MM.1S (cell line): ENCODE measurements at regions not wholly inside any gene's neighbourhood (a gene's known extent, or its start where the extent isn't known, plus 50 kb on each side); places are given as distances from the start of the nearest gene placed in this dataset.

Experiments
- DNase-seq: peaks from one replicate; pipeline ENCODE4 v3.0.0-alpha.2; 2015
- H2AFZ ChIP-seq: fragments of 300-600 bp; sonication (generic); 2 replicates; pipeline ENCODE4 v1.6.0; 2016; ENCODE audit warnings: antibody characterized with exemption, low read length
- H3F3A ChIP-seq: fragments of 300-600 bp; sonication (generic); 2 replicates; pipeline ENCODE4 v1.6.1; 2016; ENCODE audit warnings: mild to moderate bottlenecking, antibody characterized with exemption, low read length, moderate library complexity, mixed read lengths; ENCODE audit not compliant: insufficient read depth
- H3K27ac ChIP-seq: fragments of 300-600 bp; sonication (generic); 2 replicates; pipeline ENCODE4 v1.5.1; 2016; ENCODE audit warnings: mild to moderate bottlenecking, low read length
- H3K27me3 ChIP-seq: fragments of 300-600 bp; sonication (generic); replicated peaks from 2 replicates; pipeline ENCODE4 v1.6.0; 2016; ENCODE audit warnings: low read length; ENCODE audit not compliant: insufficient read depth
- H3K36me3 ChIP-seq: fragments of 300-600 bp; sonication (generic); replicated peaks from 2 replicates; pipeline ENCODE4 v1.6.1; 2016; ENCODE audit warnings: mild to moderate bottlenecking, low read length, mixed read lengths; ENCODE audit not compliant: insufficient read depth
- H3K4me1 ChIP-seq: fragments of 300-600 bp; sonication (generic); 2 replicates; pipeline ENCODE4 v1.6.1; 2016; ENCODE audit warnings: low read length, mixed read lengths
- H3K4me2 ChIP-seq: fragments of 300-600 bp; sonication (generic); 2 replicates; pipeline ENCODE4 v1.6.0; 2016; ENCODE audit warnings: low read depth, low read length
- H3K4me3 ChIP-seq: fragments of 300-600 bp; sonication (generic); 2 replicates; pipeline ENCODE4 v1.5.1; 2016; ENCODE audit warnings: low read length, mixed read lengths
- H3K79me2 ChIP-seq: fragments of 300-600 bp; sonication (generic); 2 replicates; pipeline ENCODE4 v1.6.1; 2016; ENCODE audit warnings: mixed run types, low read length, mixed read lengths
- H3K9ac ChIP-seq: fragments of 300-600 bp; sonication (generic); 2 replicates; pipeline ENCODE4 v1.6.1; 2016; ENCODE audit warnings: low read length, mixed read lengths
- H3K9me2 ChIP-seq: fragments of 300-600 bp; sonication (generic); replicated peaks from 2 replicates; pipeline ENCODE4 v1.6.1; 2016; ENCODE audit warnings: mild to moderate bottlenecking, low read length, mixed read lengths; ENCODE audit not compliant: insufficient read depth
- H3K9me3 ChIP-seq: fragments of 300-600 bp; sonication (generic); replicated peaks from 2 replicates; pipeline ENCODE4 v1.6.1; 2016; ENCODE audit warnings: mild to moderate bottlenecking, low read length, mixed read lengths; ENCODE audit not compliant: insufficient read depth
- H4K20me1 ChIP-seq: fragments of 300-600 bp; sonication (generic); 2 replicates; pipeline ENCODE4 v1.6.1; 2016; ENCODE audit warnings: mild to moderate bottlenecking, low read length, moderate library complexity, mixed read lengths; ENCODE audit not compliant: insufficient read depth
- CTCF ChIP-seq: fragments of 300-600 bp; sonication (generic); IDR thresholded peaks from 2 replicates; pipeline ENCODE4 v1.5.1; 2016; ENCODE audit warnings: antibody characterized with exemption, low read length, mixed read lengths
- EZH2 ChIP-seq: fragments of 300-600 bp; sonication (generic); optimal IDR thresholded peaks from 2 replicates; pipeline ENCODE3; 2017; ENCODE audit warnings: low read depth, mild to moderate bottlenecking, antibody characterized with exemption, low read length, mixed read lengths
- EZH2phosphoT487 ChIP-seq: fragments of 300-600 bp; sonication (generic); IDR thresholded peaks from 2 replicates; pipeline ENCODE4 v1.6.1; 2018; ENCODE audit warnings: antibody characterized with exemption, low read length

GRCh38 chr20:17835934-17836300 lies 132.7 kb downstream of the SNX5 start:
- H3K79me2 ChIP-seq: no peaks in the 10 kb centered on the region
- H3K9me2 ChIP-seq: no peaks in the 10 kb centered on the region
- H3K4me1 ChIP-seq: no peaks in the 10 kb centered on the region
- H3K27ac ChIP-seq: no peak overlapping the region
- TF ChIP-seq CTCF (no peak), EZH2phosphoT487 (no peak), EZH2 (no peak)
- DNase-seq: no peak
- H2AFZ ChIP-seq: no peak overlapping the region
- no peaks in the 10 kb centered on the region for H4K20me1 ChIP-seq
- no peak overlapping the region for H3K4me3 ChIP-seq
- no peak overlapping the region for H3K9ac ChIP-seq
- no peaks in the 10 kb centered on the region for H3K36me3 ChIP-seq
- no peaks in the 10 kb centered on the region for H3K9me3 ChIP-seq
- H3F3A ChIP-seq: no peaks in the 10 kb centered on the region
- H3K4me2 ChIP-seq: no peak overlapping the region
- no peaks in the 10 kb centered on the region for H3K27me3 ChIP-seq

- TF ChIP-seq EZH2 (no peak), CTCF (no peak), EZH2phosphoT487 (no peak)
- Histone ChIP-seq H3K27ac (no peak overlapping the region), H3K9me2 (no peaks in the 10 kb centered on the region), H3K4me3 (no peak overlapping the region), H3K79me2 (no peaks in the 10 kb centered on the region), H3K4me1 (no peaks in the 10 kb centered on the region), H3F3A (no peaks in the 10 kb centered on the region), H2AFZ (no peak overlapping the region), H4K20me1 (no peaks in the 10 kb centered on the region), H3K9me3 (no peaks in the 10 kb centered on the region), H3K4me2 (no peak overlapping the region), H3K9ac (no peak overlapping the region), H3K27me3 (no peaks in the 10 kb centered on the region), H3K36me3 (no peaks in the 10 kb centered on the region)
- no peak for DNase-seq
Observed at GRCh38 chr20:17835240-17835933, 133.2 kb downstream of the SNX5 start.

DNA sequence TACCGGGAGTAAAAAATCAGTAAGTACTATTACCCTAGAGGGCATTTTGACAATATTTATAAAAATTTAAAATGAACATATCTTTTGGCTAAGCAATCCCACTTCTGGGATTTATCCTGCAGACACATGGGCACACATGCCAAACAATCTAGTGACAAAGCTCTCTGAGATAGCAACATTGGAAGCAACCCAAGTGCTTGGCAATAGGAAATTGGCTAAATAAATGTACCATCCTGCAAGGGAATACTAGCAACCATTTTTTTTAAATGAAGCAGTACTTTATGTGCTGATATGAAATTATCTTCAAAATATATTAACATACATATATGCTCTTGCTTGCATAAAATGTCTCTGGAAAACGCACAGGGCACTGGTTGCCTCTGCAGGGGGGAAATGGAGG lies 133.8 kb downstream of the SNX5 start:
- Histone ChIP-seq H3K27me3 (no peaks in the 10 kb centered on the region), H3K9ac (no peak overlapping the region), H3K4me3 (no peak overlapping the region), H3K4me1 (no peaks in the 10 kb centered on the region), H3K79me2 (no peaks in the 10 kb centered on the region), H3K4me2 (no peak overlapping the region), H3K9me3 (no peaks in the 10 kb centered on the region), H2AFZ (no peak overlapping the region), H3K9me2 (no peaks in the 10 kb centered on the region), H4K20me1 (no peaks in the 10 kb centered on the region), H3K36me3 (no peaks in the 10 kb centered on the region), H3K27ac (no peak overlapping the region), H3F3A (no peaks in the 10 kb centered on the region)
- no peak for TF ChIP-seq EZH2
- no peak for TF ChIP-seq EZH2phosphoT487
- TF ChIP-seq CTCF: no peak
- DNase-seq: no peak
